ENCODE measurements at regions not wholly inside any gene's neighbourhood (a gene's known extent, or its start where the extent isn't known, plus 50 kb on each side); places are given as distances from the start of the nearest gene placed in this dataset.

GRCh38 chr2:6017736-6018286, 325.6 kb downstream of the SOX11 start:
- no peaks in the 10 kb centered on the region for H3F3A ChIP-seq (ENCODE audit: low read depth)
- H3K9me2 ChIP-seq (replicated peaks; ENCODE audit: low read depth, low read length): no peaks in the 10 kb centered on the region
- no peaks in the 10 kb centered on the region for H3K4me1 ChIP-seq (ENCODE audit: insufficient read depth, low read length, poor library complexity, severe bottlenecking)
- no peak overlapping the region for H2AFZ ChIP-seq (ENCODE audit: low read length)
- no peak overlapping the region for H3K4me3 ChIP-seq (ENCODE audit: low read length, poor library complexity, severe bottlenecking)
- H3K9ac ChIP-seq (ENCODE audit: low read depth, low read length, poor library complexity, severe bottlenecking): no peak overlapping the region
- H4K20me1 ChIP-seq (ENCODE audit: insufficient read depth, low read length, poor library complexity, severe bottlenecking): no peaks in the 10 kb centered on the region
- no peak overlapping the region for H3K4me2 ChIP-seq (ENCODE audit: low read depth, low read length, poor library complexity, severe bottlenecking)
- TF ChIP-seq EZH2phosphoT487 (IDR thresholded peaks at IDR 0.05; ENCODE audit: borderline replicate concordance) (no peak), CTCF (conservative IDR thresholded peaks at IDR 0.05; ENCODE audit: low read length) (no peak)
- no peaks in the 10 kb centered on the region for H3K79me2 ChIP-seq (ENCODE audit: insufficient read depth, low read length)
- H3K36me3 ChIP-seq (ENCODE audit: insufficient read depth, low read length): no peaks in the 10 kb centered on the region
- no peaks in the 10 kb centered on the region for H3K9me3 ChIP-seq (ENCODE audit: insufficient read depth, low read depth, low read length)
- H3K27me3 ChIP-seq (ENCODE audit: insufficient read depth, low read length, poor library complexity, severe bottlenecking): no peaks in the 10 kb centered on the region

- no peak overlapping the region for H3K4me3 ChIP-seq (ENCODE audit: low read length, poor library complexity, severe bottlenecking)
- H4K20me1 ChIP-seq (ENCODE audit: insufficient read depth, low read length, poor library complexity, severe bottlenecking): no peaks in the 10 kb centered on the region
- H2AFZ ChIP-seq (ENCODE audit: low read length): no peak overlapping the region
- no peaks in the 10 kb centered on the region for H3K9me2 ChIP-seq (replicated peaks; ENCODE audit: low read depth, low read length)
- H3K9me3 ChIP-seq (ENCODE audit: insufficient read depth, low read depth, low read length): no peaks in the 10 kb centered on the region
- H3K4me2 ChIP-seq (ENCODE audit: low read depth, low read length, poor library complexity, severe bottlenecking): no peak overlapping the region
- no peaks in the 10 kb centered on the region for H3K36me3 ChIP-seq (ENCODE audit: insufficient read depth, low read length)
- no peak overlapping the region for H3K9ac ChIP-seq (ENCODE audit: low read depth, low read length, poor library complexity, severe bottlenecking)
- no peaks in the 10 kb centered on the region for H3K27me3 ChIP-seq (ENCODE audit: insufficient read depth, low read length, poor library complexity, severe bottlenecking)
- no peaks in the 10 kb centered on the region for H3K79me2 ChIP-seq (ENCODE audit: insufficient read depth, low read length)
- TF ChIP-seq EZH2phosphoT487 (IDR thresholded peaks at IDR 0.05; ENCODE audit: borderline replicate concordance) (no peak), CTCF (conservative IDR thresholded peaks at IDR 0.05; ENCODE audit: low read length) (no peak)
- no peaks in the 10 kb centered on the region for H3K4me1 ChIP-seq (ENCODE audit: insufficient read depth, low read length, poor library complexity, severe bottlenecking)
- no peaks in the 10 kb centered on the region for H3F3A ChIP-seq (ENCODE audit: low read depth)
Measured at GRCh38 chr2:6024229-6024628, 332.0 kb downstream of the SOX11 start.

- no peaks in the 10 kb centered on the region for H3K79me2 ChIP-seq (ENCODE audit: insufficient read depth, low read length)
- no peaks in the 10 kb centered on the region for H3K27me3 ChIP-seq (ENCODE audit: insufficient read depth, low read length, poor library complexity, severe bottlenecking)
- H3K9ac ChIP-seq (ENCODE audit: low read depth, low read length, poor library complexity, severe bottlenecking): no peak overlapping the region
- H3F3A ChIP-seq (ENCODE audit: low read depth): no peaks in the 10 kb centered on the region
- H3K36me3 ChIP-seq (ENCODE audit: insufficient read depth, low read length): no peaks in the 10 kb centered on the region
- no peak overlapping the region for H3K4me3 ChIP-seq (ENCODE audit: low read length, poor library complexity, severe bottlenecking)
- H3K4me2 ChIP-seq (ENCODE audit: low read depth, low read length, poor library complexity, severe bottlenecking): no peak overlapping the region
- H2AFZ ChIP-seq (ENCODE audit: low read length): no peak overlapping the region
- H4K20me1 ChIP-seq (ENCODE audit: insufficient read depth, low read length, poor library complexity, severe bottlenecking): no peaks in the 10 kb centered on the region
- no peaks in the 10 kb centered on the region for H3K9me2 ChIP-seq (replicated peaks; ENCODE audit: low read depth, low read length)
- H3K9me3 ChIP-seq (ENCODE audit: insufficient read depth, low read depth, low read length): no peaks in the 10 kb centered on the region
- TF ChIP-seq EZH2phosphoT487 (IDR thresholded peaks at IDR 0.05; ENCODE audit: borderline replicate concordance) (no peak), CTCF (conservative IDR thresholded peaks at IDR 0.05; ENCODE audit: low read length) (no peak)
- H3K4me1 ChIP-seq (ENCODE audit: insufficient read depth, low read length, poor library complexity, severe bottlenecking): no peaks in the 10 kb centered on the region
Measured at GRCh38 chr2:6024784-6025183, 332.6 kb downstream of the SOX11 start.

All from Loucy (cell line).